A172 (cell line): ENCODE measurements at regions not wholly inside any gene's neighbourhood (a gene's known extent, or its start where the extent isn't known, plus 50 kb on each side); places are given as distances from the start of the nearest gene placed in this dataset.

Experiments
- DNase-seq: peaks from one replicate; pipeline ENCODE4 v3.0.0-alpha.2; 2015; ENCODE audit warnings: low spot score

- DNase-seq = peak; percentile 23
Measured at GRCh38 chr2:14336759-14337382, 295.6 kb upstream of the LRATD1 start.

- DNase-seq = peak; percentile 11
Measured at GRCh38 chr2:14340703-14341102, 291.8 kb upstream of the LRATD1 start.

GRCh38 chr2:14342313-14342712 is 290.2 kb upstream of the LRATD1 start:
- no peak for DNase-seq

GRCh38 chr2:14344355-14344754 is 288.2 kb upstream of the LRATD1 start:
- no peak for DNase-seq

- DNase-seq = peak; percentile 21
Measured at GRCh38 chr2:14348247-14348646, 284.3 kb upstream of the LRATD1 start.

GRCh38 chr2:14350856-14351255 is 281.7 kb upstream of the LRATD1 start:
- no peak for DNase-seq

- no peak for DNase-seq
Measured at GRCh38 chr2:14352067-14352466, 280.4 kb upstream of the LRATD1 start.

- DNase-seq = no peak
Measured at GRCh38 chr2:14354231-14354630, 278.3 kb upstream of the LRATD1 start.

- DNase-seq = no peak
Measured at GRCh38 chr2:14355102-14355501, 277.4 kb upstream of the LRATD1 start.

GRCh38 chr2:14358339-14358738 is 274.2 kb upstream of the LRATD1 start:
- no peak for DNase-seq

- DNase-seq = no peak
Measured at GRCh38 chr2:14358774-14359173, 273.7 kb upstream of the LRATD1 start.

GRCh38 chr2:14363137-14363536 is 269.4 kb upstream of the LRATD1 start:
- DNase-seq = no peak

GRCh38 chr2:14363976-14364375 is 268.5 kb upstream of the LRATD1 start:
- DNase-seq = no peak

- DNase-seq = no peak
Measured at GRCh38 chr2:14364471-14364870, 268.0 kb upstream of the LRATD1 start.

- no peak for DNase-seq
Measured at GRCh38 chr2:14385043-14385442, 247.5 kb upstream of the LRATD1 start.

GRCh38 chr2:14387332-14387731 is 245.2 kb upstream of the LRATD1 start:
- no peak for DNase-seq

- DNase-seq = no peak
Measured at GRCh38 chr2:14388724-14389123, 243.8 kb upstream of the LRATD1 start.

GRCh38 chr2:14396533-14397083 is 235.9 kb upstream of the LRATD1 start:
- DNase-seq = no peak

- DNase-seq = no peak
Measured at GRCh38 chr2:14398641-14399040, 233.9 kb upstream of the LRATD1 start.

- peak; percentile 11 for DNase-seq
Measured at GRCh38 chr2:14401873-14402272, 230.6 kb upstream of the LRATD1 start.

GRCh38 chr2:14408695-14409094 is 223.8 kb upstream of the LRATD1 start:
- DNase-seq = no peak

- DNase-seq = no peak
Measured at GRCh38 chr2:14417551-14417950, 215.0 kb upstream of the LRATD1 start.

- DNase-seq = no peak
Measured at GRCh38 chr2:14418115-14418514, 214.4 kb upstream of the LRATD1 start.

- DNase-seq = peak; percentile 41
Measured at GRCh38 chr2:14420851-14421250, 211.7 kb upstream of the LRATD1 start.
